ENCODE measurements at regions not wholly inside any gene's neighbourhood (a gene's known extent, or its start where the extent isn't known, plus 50 kb on each side); places are given as distances from the start of the nearest gene placed in this dataset.
"Not testable (repeated sequence)": the region's sequence is repeated elsewhere in the genome, so short reads cannot be mapped to it uniquely, and the experiment has no call there.

DNA sequence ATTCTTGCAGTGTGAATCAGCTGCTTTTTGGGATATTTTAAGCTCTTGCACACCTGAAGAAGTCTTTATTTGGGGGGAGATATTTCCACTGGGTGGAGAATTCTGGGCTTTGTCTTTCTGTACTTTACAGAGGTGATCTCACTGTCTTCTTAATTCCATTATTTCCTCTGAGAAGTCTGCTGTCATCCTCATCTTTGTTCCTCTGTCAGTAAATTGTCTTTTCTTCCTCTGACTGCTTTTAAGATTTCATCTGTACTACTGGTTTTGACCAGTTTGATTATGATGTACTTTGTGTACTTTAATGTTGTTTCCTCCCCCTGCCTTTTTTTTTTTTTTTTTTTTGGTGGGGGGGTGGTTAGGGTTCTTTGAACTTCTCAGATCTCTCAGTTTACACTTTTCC, 133.9 kb downstream of the IGLL1 start:
- H4K20me1 ChIP-seq (replicated peaks in 1 of 2; ENCODE audit: control insufficient read depth in 1 of 2, insufficient read depth in 2 of 2, low read length in 2 of 2); DNase-seq (ENCODE audit: low read depth in 1 of 2, low spot score in 2 of 2); H3K56ac ChIP-seq (replicated peaks; ENCODE audit: insufficient read length, low read depth, low read length); H2BK12ac ChIP-seq (ENCODE audit: low read depth, low read length); H3K27ac ChIP-seq (ENCODE audit: low read depth, low read length); CTCF ChIA-PET (ENCODE audit: partially characterized antibody); H3K18ac ChIP-seq (ENCODE audit: extremely low read depth, low read length); H3K9ac ChIP-seq (replicated peaks in 1 of 4; ENCODE audit: extremely low read depth in 1 of 4, low read depth in 3 of 4, low read length in 3 of 4); H4K8ac ChIP-seq (ENCODE audit: extremely low read depth, insufficient read depth, low read length); H3K23me2 ChIP-seq (ENCODE audit: low read depth, low read length); H2BK5ac ChIP-seq (ENCODE audit: low read depth, low read length); H3K4ac ChIP-seq (replicated peaks; ENCODE audit: insufficient read length, low read depth, low read length); H3K36me3 ChIP-seq (ENCODE audit: control insufficient read depth in 2 of 4, insufficient read depth in 4 of 4, low read length in 3 of 4); POLR2A ChIA-PET (ENCODE audit: partially characterized antibody); H3K23ac ChIP-seq (ENCODE audit: insufficient read length); H3K79me1 ChIP-seq (ENCODE audit: low read depth, low read length); H3K14ac ChIP-seq (ENCODE audit: insufficient read length); H3K4me1 ChIP-seq (replicated peaks in 1 of 4; ENCODE audit: control insufficient read depth in 3 of 4, insufficient read depth in 4 of 4, low read length in 3 of 4); H4K91ac ChIP-seq (replicated peaks; ENCODE audit: insufficient read length, low read length); FAIRE-seq; H2AK5ac ChIP-seq (ENCODE audit: low read depth, low read length); H2BK15ac ChIP-seq (ENCODE audit: low read length); H2AFZ ChIP-seq (ENCODE audit: low read length); H3K4me2 ChIP-seq (ENCODE audit: insufficient read depth in 1 of 2, low read depth in 2 of 2, low read length in 2 of 2); H4K5ac ChIP-seq (ENCODE audit: insufficient read length, low read depth, low read length); H3K79me2 ChIP-seq (ENCODE audit: control insufficient read depth in 1 of 2, insufficient read depth in 2 of 2, low read length in 2 of 2); H3K27me3 ChIP-seq (replicated peaks in 1 of 4; ENCODE audit: control insufficient read depth in 3 of 4, extremely low read depth in 1 of 4, insufficient read depth in 3 of 4, low read length in 3 of 4); H3K4me3 ChIP-seq (ENCODE audit: extremely low read depth in 1 of 4, insufficient read depth in 2 of 4, low read depth in 3 of 4, low read length in 4 of 4); H3K9me3 ChIP-seq (ENCODE audit: insufficient read depth in 2 of 2, low read depth in 1 of 2, low read length in 1 of 2); H2BK120ac ChIP-seq (replicated peaks; ENCODE audit: low read depth, low read length); H2BK20ac ChIP-seq (ENCODE audit: low read length): not testable (repeated sequence)

GRCh38 chr22:23443905-23444304, 136.2 kb downstream of the IGLL1 start:
- H2BK120ac ChIP-seq (replicated peaks; ENCODE audit: low read depth, low read length); H2BK20ac ChIP-seq (ENCODE audit: low read length); H3K14ac ChIP-seq (ENCODE audit: insufficient read length); H3K4me3 ChIP-seq (ENCODE audit: extremely low read depth in 1 of 4, insufficient read depth in 2 of 4, low read depth in 3 of 4, low read length in 4 of 4); POLR2A ChIA-PET (ENCODE audit: partially characterized antibody); H3K4me1 ChIP-seq (replicated peaks in 1 of 4; ENCODE audit: control insufficient read depth in 3 of 4, insufficient read depth in 4 of 4, low read length in 3 of 4); H4K5ac ChIP-seq (ENCODE audit: insufficient read length, low read depth, low read length); H2AFZ ChIP-seq (ENCODE audit: low read length); H3K4me2 ChIP-seq (ENCODE audit: insufficient read depth in 1 of 2, low read depth in 2 of 2, low read length in 2 of 2); H2BK5ac ChIP-seq (ENCODE audit: low read depth, low read length); H3K23ac ChIP-seq (ENCODE audit: insufficient read length); DNase-seq (ENCODE audit: low read depth in 1 of 2, low spot score in 2 of 2); FAIRE-seq; H3K27me3 ChIP-seq (replicated peaks in 1 of 4; ENCODE audit: control insufficient read depth in 3 of 4, extremely low read depth in 1 of 4, insufficient read depth in 3 of 4, low read length in 3 of 4); H3K23me2 ChIP-seq (ENCODE audit: low read depth, low read length); H4K91ac ChIP-seq (replicated peaks; ENCODE audit: insufficient read length, low read length); H2BK15ac ChIP-seq (ENCODE audit: low read length); H3K56ac ChIP-seq (replicated peaks; ENCODE audit: insufficient read length, low read depth, low read length); H2AK5ac ChIP-seq (ENCODE audit: low read depth, low read length); H3K4ac ChIP-seq (replicated peaks; ENCODE audit: insufficient read length, low read depth, low read length); H3K27ac ChIP-seq (ENCODE audit: low read depth, low read length); H3K79me1 ChIP-seq (ENCODE audit: low read depth, low read length); H4K8ac ChIP-seq (ENCODE audit: extremely low read depth, insufficient read depth, low read length); H3K9me3 ChIP-seq (ENCODE audit: insufficient read depth in 2 of 2, low read depth in 1 of 2, low read length in 1 of 2); CTCF ChIA-PET (ENCODE audit: partially characterized antibody); H2BK12ac ChIP-seq (ENCODE audit: low read depth, low read length); H3K36me3 ChIP-seq (ENCODE audit: control insufficient read depth in 2 of 4, insufficient read depth in 4 of 4, low read length in 3 of 4); H3K18ac ChIP-seq (ENCODE audit: extremely low read depth, low read length); H3K79me2 ChIP-seq (ENCODE audit: control insufficient read depth in 1 of 2, insufficient read depth in 2 of 2, low read length in 2 of 2); H3K9ac ChIP-seq (replicated peaks in 1 of 4; ENCODE audit: extremely low read depth in 1 of 4, low read depth in 3 of 4, low read length in 3 of 4); H4K20me1 ChIP-seq (replicated peaks in 1 of 2; ENCODE audit: control insufficient read depth in 1 of 2, insufficient read depth in 2 of 2, low read length in 2 of 2): not testable (repeated sequence)
- WGBS, 2 experiments (ENCODE audit: extremely low coverage in 1 of 2, insufficient coverage in 1 of 2, insufficient read length in 1 of 2, insufficient replicate concordance in 2 of 2, low coverage in 1 of 2, low lambda C conversion rate in 2 of 2, missing lambda C conversion rate in 1 of 2), result 79% methylated on average over 1 of the region's 2 CpGs; no CpG with 5 or more reads in 1 of the 2 experiments

Data from H1 (cell line).